CD4-positive, alpha-beta memory T cell (primary cell): ENCODE measurements at regions not wholly inside any gene's neighbourhood (a gene's known extent, or its start where the extent isn't known, plus 50 kb on each side); places are given as distances from the start of the nearest gene placed in this dataset.

ENCODE experiments used
- CTCF ChIA-PET: fragments of 350-600 bp; sonication (Branson Sonifier 250); formaldehyde crosslinking; loops from one replicate; lab custom pipeline; 2021; ENCODE audit warnings: inconsistent platforms; ENCODE audit not compliant: partially characterized antibody; lab: Charles Lee
- POLR2A ChIA-PET: fragments of 350-600 bp; sonication (Branson Sonifier 250); formaldehyde crosslinking; loops from one replicate; lab custom pipeline; 2021; ENCODE audit not compliant: partially characterized antibody; lab: Charles Lee
- DNase-seq, 5 donors: peaks; one replicate each; pipeline versions ENCODE4 v3.0.0 to v3.0.0-alpha.2; 2020 to 2022; ENCODE audit warnings: mixed read lengths in 1 of 5
- H3K27ac ChIP-seq: one replicate; pipeline ENCODE4 v1.7.0; 2013; ENCODE audit warnings: low read depth, low read length
- H3K27me3 ChIP-seq: 2 replicates; pipeline ENCODE4 v1.7.0; 2013; ENCODE audit warnings: mild to moderate bottlenecking, low read length, moderate library complexity; ENCODE audit not compliant: insufficient read depth
- H3K36me3 ChIP-seq: 2 replicates; pipeline ENCODE4 v1.7.0; 2013; ENCODE audit warnings: mild to moderate bottlenecking, low read length, moderate library complexity; ENCODE audit not compliant: insufficient read depth
- H3K4me1 ChIP-seq: 2 replicates; pipeline ENCODE4 v1.7.0; 2013; ENCODE audit warnings: mild to moderate bottlenecking, low read length, moderate library complexity; ENCODE audit not compliant: insufficient read depth
- H3K4me3 ChIP-seq, 2 donors: one replicate each; pipeline ENCODE4 v1.7.0; 2013; ENCODE audit warnings: low read length in 2 of 2, mild to moderate bottlenecking in 1 of 2
- H3K9me3 ChIP-seq, 2 donors: one replicate each; pipeline ENCODE4 v1.7.0; 2013; ENCODE audit warnings: low read length in 2 of 2, control low read depth in 1 of 2; ENCODE audit not compliant: control insufficient read depth in 1 of 2
- H3K27ac Mint-ChIP-seq, 7 donors: one replicate each; pipeline ENCODE4 v1.8.0; 2020 to 2021; ENCODE audit warnings: mixed read lengths in 7 of 7, mild to moderate bottlenecking in 6 of 7, inconsistent platforms in 3 of 7, moderate library complexity in 3 of 7
- H3K27me3 Mint-ChIP-seq, 2 donors: one replicate each; pipeline ENCODE4 v1.8.0; 2020 to 2021; ENCODE audit warnings: mixed read lengths in 2 of 2
- H3K36me3 Mint-ChIP-seq, 2 donors: one replicate each; pipeline ENCODE4 v1.8.0; 2020 to 2021; ENCODE audit warnings: mixed read lengths in 2 of 2, inconsistent platforms in 1 of 2, mild to moderate bottlenecking in 1 of 2
- H3K4me1 Mint-ChIP-seq, 4 donors: one replicate each; pipeline ENCODE4 v1.8.0; 2020 to 2021; ENCODE audit warnings: mixed read lengths in 4 of 4, mild to moderate bottlenecking in 1 of 4
- H3K4me3 Mint-ChIP-seq, 8 donors: one replicate each; pipeline ENCODE4 v1.8.0; 2020 to 2021; ENCODE audit warnings: mixed read lengths in 8 of 8, mild to moderate bottlenecking in 7 of 8, moderate library complexity in 6 of 8, inconsistent platforms in 3 of 8
- H3K9me3 Mint-ChIP-seq, 8 donors: one replicate each; pipeline ENCODE4 v1.8.0; 2020 to 2021; ENCODE audit warnings: mixed read lengths in 8 of 8, mild to moderate bottlenecking in 5 of 8, inconsistent platforms in 3 of 8, moderate library complexity in 1 of 8
- intact Hi-C: fragments of 100-400 bp; cut with micrococcal nuclease; formaldehyde crosslinking; loops from one replicate; pipeline ENCODE4 v1.15.1; 2023

DNA sequence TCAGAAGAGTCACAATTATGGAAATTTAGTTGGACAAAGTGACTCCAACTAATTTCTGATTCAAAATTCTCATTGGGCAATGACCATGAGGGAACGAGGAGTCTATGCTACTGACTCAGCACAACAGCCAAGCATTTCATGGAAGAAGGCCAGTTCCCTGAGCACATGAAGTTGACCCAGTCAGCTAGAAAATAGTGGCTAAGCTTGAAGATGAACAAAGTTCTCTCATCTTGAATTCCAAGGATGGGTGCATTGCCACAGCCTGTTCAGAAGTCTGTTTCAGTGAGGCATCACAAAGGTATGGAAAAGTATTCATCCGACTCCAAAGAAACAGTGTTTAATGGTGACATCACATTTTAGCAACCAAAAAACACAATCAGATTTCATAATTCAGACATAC lies 676.9 kb downstream of the HACE1 start:
- Mint-ChIP-seq H3K36me3 (no peaks in the 10 kb centered on the region), H3K4me3 (no peak overlapping the region), H3K27ac (no peak overlapping the region), H3K27me3 (peaks cover 0 to 1% of the 10 kb centered on the region in 2 donors), H3K9me3 (peaks cover 0 to 2% (median 0%) of the 10 kb centered on the region in 8 donors), H3K4me1 (no peaks in the 10 kb centered on the region)
- intact Hi-C loops: no loop called here
- Histone ChIP-seq H3K4me3 (no peak overlapping the region), H3K9me3 (no peaks in the 10 kb centered on the region), H3K36me3 (no peaks in the 10 kb centered on the region), H3K27me3 (no peaks in the 10 kb centered on the region), H3K27ac (no peak overlapping the region), H3K4me1 (no peaks in the 10 kb centered on the region)
- DNase-seq: no peak
- POLR2A ChIA-PET: no interaction called here
- CTCF ChIA-PET: no interaction called here

DNA sequence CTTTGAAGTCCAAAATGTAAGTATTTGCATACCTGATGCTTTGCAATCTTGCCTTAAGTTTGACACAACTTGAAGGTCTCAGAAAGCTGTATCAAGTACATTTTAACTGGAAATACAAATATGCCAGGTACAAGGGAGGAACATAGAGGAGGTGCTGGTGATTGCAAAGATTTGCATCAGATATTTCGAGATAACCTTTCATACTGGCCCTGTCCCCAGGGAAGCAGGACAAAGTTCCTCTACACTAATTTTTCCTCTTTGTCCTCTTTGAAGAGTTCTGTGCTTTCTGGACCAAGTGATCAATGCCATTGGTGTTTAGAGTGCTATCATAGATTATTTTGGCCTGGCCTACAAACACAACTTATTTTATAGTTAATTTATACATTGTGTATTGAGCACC lies 686.1 kb downstream of the HACE1 start:
- H3K9me3 ChIP-seq: no peaks in the 10 kb centered on the region

DNA sequence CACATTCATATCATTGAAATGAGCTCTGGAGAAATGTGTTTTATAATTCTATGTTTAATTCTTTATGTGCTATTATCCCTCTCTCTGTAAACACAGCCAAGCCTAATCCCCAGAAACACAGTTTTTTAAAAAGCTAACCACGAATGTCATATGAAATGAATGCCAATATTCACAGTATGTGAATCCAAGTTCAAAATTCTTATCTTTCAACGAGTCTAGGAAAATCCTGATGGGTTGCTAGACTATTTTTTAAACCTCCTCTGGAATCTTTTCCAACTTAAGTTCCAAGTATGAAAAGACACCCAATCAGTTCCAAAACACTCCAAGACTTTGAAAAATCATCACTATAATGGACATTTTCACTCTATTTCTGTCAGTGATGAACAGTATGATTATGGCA lies 689.3 kb downstream of the HACE1 start:
- H3K4me1 Mint-ChIP-seq: no peaks in the 10 kb centered on the region
- ChIA-PET CTCF (no interaction called here), POLR2A (no interaction called here)
- Histone ChIP-seq H3K4me1 (no peaks in the 10 kb centered on the region), H3K27me3 (no peaks in the 10 kb centered on the region), H3K4me3 (no peak overlapping the region), H3K36me3 (no peaks in the 10 kb centered on the region), H3K9me3 (no peaks in the 10 kb centered on the region), H3K27ac (no peak overlapping the region)
- intact Hi-C loops: no loop called here
- no peaks in the 10 kb centered on the region for H3K36me3 Mint-ChIP-seq
- H3K9me3 Mint-ChIP-seq: peaks cover 0 to 8% (median 3%) of the 10 kb centered on the region in 8 donors
- H3K27me3 Mint-ChIP-seq: no peaks in the 10 kb centered on the region
- no peak overlapping the region for H3K27ac Mint-ChIP-seq
- no peak overlapping the region for H3K4me3 Mint-ChIP-seq
- no peak for DNase-seq

More for the DNA sequence above, 686.1 kb downstream of the HACE1 start:
- no peak overlapping the region for H3K27ac ChIP-seq
- Mint-ChIP-seq H3K4me3 (no peak overlapping the region), H3K27me3 (no peaks in the 10 kb centered on the region), H3K9me3 (peaks cover 0 to 2% (median 0%) of the 10 kb centered on the region in 8 donors), H3K4me1 (no peaks in the 10 kb centered on the region), H3K27ac (no peak overlapping the region), H3K36me3 (no peaks in the 10 kb centered on the region)
- ChIA-PET CTCF (no interaction called here), POLR2A (no interaction called here)
- no peaks in the 10 kb centered on the region for H3K36me3 ChIP-seq
- no peaks in the 10 kb centered on the region for H3K27me3 ChIP-seq
- intact Hi-C loops: no loop called here
- no peak for DNase-seq
- H3K4me1 ChIP-seq: no peaks in the 10 kb centered on the region
- H3K4me3 ChIP-seq: no peak overlapping the region

DNA sequence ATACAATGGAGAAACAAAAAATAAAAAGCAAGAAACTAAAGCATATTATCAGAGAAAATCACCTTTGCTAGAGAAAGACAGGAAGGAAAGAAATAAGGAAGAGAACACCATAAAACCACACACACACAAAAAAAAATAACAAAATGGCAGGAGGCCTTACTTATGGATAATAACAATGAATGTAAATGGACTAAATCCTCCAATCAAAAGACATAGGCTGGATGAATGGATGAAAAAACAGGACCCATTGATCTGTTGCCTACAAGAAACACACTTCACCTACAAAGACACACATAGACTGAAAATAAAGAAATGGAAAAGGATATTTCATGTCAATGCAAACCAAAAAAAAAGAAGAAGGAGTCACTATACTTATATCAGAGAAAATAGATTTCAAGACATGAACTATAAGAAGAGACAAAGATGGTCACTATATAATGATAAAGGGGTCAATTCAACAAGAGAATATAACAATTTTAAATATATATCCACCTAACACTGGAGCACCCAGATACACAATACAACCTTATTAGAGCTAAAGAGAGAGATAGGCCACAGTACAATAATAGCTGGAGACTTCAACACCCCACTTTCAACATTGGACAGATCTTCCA lies 693.6 kb downstream of the HACE1 start:
- Mint-ChIP-seq H3K27me3 (no peaks in the 10 kb centered on the region), H3K27ac (no peak overlapping the region), H3K9me3 (peaks cover 0 to 17% (median 5%) of the 10 kb centered on the region in 8 donors), H3K4me3 (no peak overlapping the region), H3K4me1 (no peaks in the 10 kb centered on the region), H3K36me3 (no peaks in the 10 kb centered on the region)
- no peaks in the 10 kb centered on the region for H3K9me3 ChIP-seq
- no peak overlapping the region for H3K4me3 ChIP-seq
- ChIA-PET CTCF (no interaction called here), POLR2A (no interaction called here)
- no peaks in the 10 kb centered on the region for H3K4me1 ChIP-seq
- no peak overlapping the region for H3K27ac ChIP-seq
- no peaks in the 10 kb centered on the region for H3K36me3 ChIP-seq
- H3K27me3 ChIP-seq: no peaks in the 10 kb centered on the region
- no peak for DNase-seq
- intact Hi-C loops: no loop called here

DNA sequence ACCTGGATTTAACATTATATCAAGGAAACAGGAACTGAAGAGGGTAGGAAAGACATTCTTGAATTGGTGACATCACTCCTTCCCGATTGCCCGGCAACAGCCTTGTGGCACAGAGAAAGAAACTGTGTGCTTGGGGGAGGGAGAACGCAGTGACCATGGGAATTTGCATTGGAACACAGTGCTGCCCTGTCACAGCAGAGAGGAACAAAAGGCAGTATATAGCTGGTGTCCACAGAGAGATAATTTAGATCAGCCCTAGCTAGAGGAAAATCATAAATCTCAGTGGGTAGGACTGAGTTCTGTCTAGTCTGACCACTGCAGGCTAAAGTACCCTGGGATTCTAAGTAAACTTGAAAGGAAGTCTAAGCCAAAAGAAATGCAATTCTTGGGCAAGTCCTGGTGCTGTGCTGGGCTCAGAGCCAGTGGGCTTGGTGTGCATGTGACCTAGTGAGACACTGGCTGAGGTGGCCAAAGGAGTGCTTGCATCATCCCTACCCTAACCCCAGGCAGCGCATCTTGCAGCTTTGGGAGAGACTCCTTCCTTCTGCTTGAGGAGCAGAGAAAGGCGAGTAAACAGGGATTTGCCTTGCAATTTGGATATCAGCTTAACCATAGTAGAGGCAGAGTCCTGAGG lies 697.6 kb downstream of the HACE1 start:
- H3K27me3 ChIP-seq: no peaks in the 10 kb centered on the region
- Mint-ChIP-seq H3K9me3 (peaks cover 0 to 17% (median 5%) of the 10 kb centered on the region in 8 donors), H3K27ac (no peak overlapping the region), H3K4me3 (no peak overlapping the region), H3K4me1 (no peaks in the 10 kb centered on the region), H3K27me3 (no peaks in the 10 kb centered on the region), H3K36me3 (no peaks in the 10 kb centered on the region)
- H3K36me3 ChIP-seq: no peaks in the 10 kb centered on the region
- no peak overlapping the region for H3K27ac ChIP-seq
- H3K9me3 ChIP-seq: no peaks in the 10 kb centered on the region
- ChIA-PET POLR2A (no interaction called here), CTCF (no interaction called here)
- intact Hi-C loops: no loop called here
- no peak overlapping the region for H3K4me3 ChIP-seq
- DNase-seq: no peak
- H3K4me1 ChIP-seq: no peaks in the 10 kb centered on the region

DNA sequence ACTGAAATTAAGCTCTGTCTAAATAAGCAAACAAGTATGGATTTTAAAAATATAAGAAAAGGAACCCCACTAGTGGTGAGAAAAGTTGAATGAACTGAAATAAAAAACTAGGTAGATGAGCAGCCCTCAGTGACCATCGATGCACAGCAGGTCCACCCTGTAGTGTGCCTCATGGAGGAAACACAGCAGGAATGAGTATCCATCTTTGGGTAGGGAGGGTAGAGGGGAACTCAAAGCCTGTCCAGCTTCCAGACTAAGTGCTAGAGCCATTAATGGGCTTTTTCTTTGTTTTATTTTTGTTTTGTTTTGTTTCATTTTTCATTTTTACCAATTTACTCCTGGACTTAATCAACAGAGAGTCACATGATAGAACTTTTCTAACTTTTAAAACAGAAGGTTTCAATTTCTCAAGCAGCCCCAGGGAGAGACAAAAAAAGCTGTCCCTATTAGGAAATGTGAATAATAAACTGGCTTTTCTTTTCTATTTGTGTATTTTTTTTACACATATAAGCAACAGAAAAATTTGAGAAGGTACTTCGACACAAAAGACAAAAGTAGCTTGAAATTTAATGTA lies 700.6 kb downstream of the HACE1 start:
- H3K4me3 ChIP-seq: no peak overlapping the region
- DNase-seq: no peak
- no peak overlapping the region for H3K4me3 Mint-ChIP-seq
- H3K36me3 ChIP-seq: no peaks in the 10 kb centered on the region
- no peaks in the 10 kb centered on the region for H3K36me3 Mint-ChIP-seq
- no peak overlapping the region for H3K27ac Mint-ChIP-seq
- H3K9me3 Mint-ChIP-seq: peaks cover 0 to 9% (median 2%) of the 10 kb centered on the region in 8 donors
- H3K27me3 Mint-ChIP-seq: no peaks in the 10 kb centered on the region
- H3K9me3 ChIP-seq: no peaks in the 10 kb centered on the region
- H3K27me3 ChIP-seq: no peaks in the 10 kb centered on the region
- CTCF ChIA-PET: no interaction called here
- H3K27ac ChIP-seq: no peak overlapping the region
- intact Hi-C loops: no loop called here
- no peaks in the 10 kb centered on the region for H3K4me1 ChIP-seq
- POLR2A ChIA-PET: no interaction called here
- no peaks in the 10 kb centered on the region for H3K4me1 Mint-ChIP-seq

DNA sequence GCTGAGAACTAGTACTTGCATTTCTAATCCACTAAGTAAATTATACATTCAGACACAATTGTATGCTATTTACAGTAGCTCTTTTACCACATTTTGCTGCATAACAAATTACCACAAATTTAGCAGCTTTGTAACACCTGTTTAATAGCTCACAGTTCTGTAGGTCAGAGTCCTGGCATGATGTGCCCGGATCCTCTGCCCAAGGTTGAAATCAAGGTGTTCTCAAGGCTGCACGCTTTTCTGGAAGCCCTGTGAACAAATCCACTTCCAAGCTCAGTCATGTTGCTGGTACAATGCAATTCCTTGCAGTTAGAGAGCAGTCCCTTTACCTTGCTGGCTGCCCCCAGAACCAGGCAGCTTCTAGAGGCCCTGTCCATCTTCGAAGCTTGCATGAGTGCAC lies 716.0 kb downstream of the HACE1 start:
- ChIA-PET CTCF (no interaction called here), POLR2A (no interaction called here)
- intact Hi-C loops: no loop called here
- Histone ChIP-seq H3K36me3 (no peaks in the 10 kb centered on the region), H3K27me3 (no peaks in the 10 kb centered on the region), H3K27ac (no peak overlapping the region), H3K9me3 (no peaks in the 10 kb centered on the region), H3K4me1 (no peaks in the 10 kb centered on the region), H3K4me3 (no peak overlapping the region)
- no peak for DNase-seq
- H3K4me1 Mint-ChIP-seq: no peaks in the 10 kb centered on the region
- no peak overlapping the region for H3K27ac Mint-ChIP-seq
- H3K36me3 Mint-ChIP-seq: no peaks in the 10 kb centered on the region
- H3K9me3 Mint-ChIP-seq: peaks cover 0 to 6% (median 2%) of the 10 kb centered on the region in 8 donors
- H3K4me3 Mint-ChIP-seq: no peak overlapping the region
- no peaks in the 10 kb centered on the region for H3K27me3 Mint-ChIP-seq
